Gastroesophageal sphincter (tissue), 4 donors: ENCODE measurements at regions not wholly inside any gene's neighbourhood (a gene's known extent, or its start where the extent isn't known, plus 50 kb on each side); places are given as distances from the start of the nearest gene placed in this dataset.
A peak's percentile ranks its signal among the peaks of the same experiment; 100 is the strongest.

ENCODE experiments used
- ATAC-seq: fragments of 150-250 bp; one replicate; pipeline ENCODE4 v1.9.1; 2016; ENCODE audit warnings: mild to moderate bottlenecking, moderate library complexity
- H3K27ac ChIP-seq, 4 donors: fragments of 200-600 bp; sonication (generic) in 3 of 4; 1 replicate in 3 of 4; 2 replicates in 1 of 4; pipeline ENCODE4 v1.5.1; 2016 to 2019
- H3K27me3 ChIP-seq: fragments of 200-600 bp; sonication (generic); one replicate; pipeline ENCODE4 v1.5.1; 2019
- H3K36me3 ChIP-seq, 2 donors: fragments of 200-600 bp; sonication (generic); one replicate each; pipeline ENCODE4 v1.5.1; 2019; ENCODE audit warnings: control low read depth in 1 of 2
- H3K4me1 ChIP-seq, 3 donors: fragments of 200-600 bp; sonication (generic); 1 replicate in 2 of 3; 2 replicates in 1 of 3; pipeline ENCODE4 v1.5.1; 2016 to 2019; ENCODE audit warnings: control low read depth in 2 of 3
- H3K4me3 ChIP-seq, 2 donors: fragments of 200-600 bp; sonication (generic); one replicate each; pipeline ENCODE4 v1.5.1; 2019; ENCODE audit warnings: mild to moderate bottlenecking in 1 of 2, moderate library complexity in 1 of 2
- H3K9me3 ChIP-seq, 3 donors: fragments of 200-600 bp; sonication (generic); one replicate each; pipeline ENCODE4 v1.5.1; 2017 to 2019; ENCODE audit warnings: control low read depth in 2 of 3
- CTCF ChIP-seq, 4 experiments: fragments of 200-600 bp in 2 of 4; fragments of 450-650 bp in 2 of 4; sonication (generic) in 1 of 4; IDR thresholded peaks; one replicate each; pipeline ENCODE4 v1.5.1; 2017 to 2019; ENCODE audit warnings: antibody characterized with exemption in 4 of 4, mild to moderate bottlenecking in 2 of 4, moderate library complexity in 2 of 4
- EP300 ChIP-seq: sonication (generic); formaldehyde crosslinking; IDR thresholded peaks from one replicate; pipeline ENCODE4 v1.6.1; 2017; ENCODE audit warnings: antibody characterized with exemption, mild to moderate bottlenecking
- POLR2A ChIP-seq, 2 donors: fragments of 450-650 bp; IDR thresholded peaks; one replicate each; pipeline ENCODE4 v1.6.1; 2017; ENCODE audit warnings: antibody characterized with exemption in 2 of 2, mild to moderate bottlenecking in 2 of 2, moderate library complexity in 1 of 2
- POLR2AphosphoS5 ChIP-seq: sonication (generic); formaldehyde crosslinking; IDR thresholded peaks from one replicate; pipeline ENCODE4 v1.6.1; 2017; ENCODE audit warnings: antibody characterized with exemption
- WGBS, 2 donors: methylation state at CpG; one replicate each; pipeline ENCODE4 v1.1.5; 2018; ENCODE audit warnings: low coverage in 1 of 2; 5-methylcytosine and 5-hydroxymethylcytosine counted together

GRCh38 chr1:100631015-100631551, 88.5 kb upstream of the VCAM1 start:
- WGBS, 2 donors = 80 to 90% methylated on average over 4 of the region's 4 CpGs
- H3K4me3 ChIP-seq = no peak overlapping the region
- peaks cover 0 to 33% (median 0%) of the 10 kb centered on the region in 3 donors for H3K4me1 ChIP-seq
- no peaks in the 10 kb centered on the region for H3K27me3 ChIP-seq
- H3K9me3 ChIP-seq = no peaks in the 10 kb centered on the region
- no peak for ATAC-seq
- TF ChIP-seq CTCF (IDR thresholded peaks at IDR 0.05) (no peak), POLR2A (IDR thresholded peaks at IDR 0.05) (no peak), EP300 (no peak), POLR2AphosphoS5 (no peak)
- H3K27ac ChIP-seq = no peak overlapping the region
- no peaks in the 10 kb centered on the region for H3K36me3 ChIP-seq

- Histone ChIP-seq H3K36me3 (no peaks in the 10 kb centered on the region), H3K27ac (peak overlapping the region in 1 of 4 donors; percentile 32), H3K4me3 (no peak overlapping the region), H3K27me3 (no peaks in the 10 kb centered on the region), H3K9me3 (peaks cover 0 to 6% (median 0%) of the 10 kb centered on the region in 3 donors), H3K4me1 (peaks cover 0 to 17% (median 0%) of the 10 kb centered on the region in 3 donors)
- no peak for ATAC-seq
- WGBS, 2 donors = 83 to 100% methylated on average over 1 to 2 of the region's 2 CpGs
- no peak for TF ChIP-seq POLR2A (IDR thresholded peaks at IDR 0.05)
- TF ChIP-seq EP300 = no peak
- no peak for TF ChIP-seq POLR2AphosphoS5
- TF ChIP-seq CTCF (IDR thresholded peaks at IDR 0.05) = no peak
Observed at GRCh38 chr1:100642826-100643225, 76.7 kb upstream of the VCAM1 start.

GRCh38 chr1:100643471-100644196, 75.9 kb upstream of the VCAM1 start:
- WGBS, 2 donors = 7 to 10% methylated on average over 4 of the region's 4 CpGs
- ATAC-seq = no peak

GRCh38 chr1:100646001-100646400, 73.5 kb upstream of the VCAM1 start:
- Histone ChIP-seq H3K9me3 (peaks cover 0 to 32% (median 0%) of the 10 kb centered on the region in 3 donors), H3K4me1 (peaks cover 0 to 17% (median 0%) of the 10 kb centered on the region in 3 donors), H3K27ac (no peak overlapping the region), H3K36me3 (no peaks in the 10 kb centered on the region), H3K27me3 (no peaks in the 10 kb centered on the region), H3K4me3 (no peak overlapping the region)
- TF ChIP-seq POLR2A (IDR thresholded peaks at IDR 0.05) (no peak), CTCF (IDR thresholded peaks at IDR 0.05) (no peak), EP300 (no peak), POLR2AphosphoS5 (no peak)
- 42 to 46% methylated on average over 2 to 4 of the region's 4 CpGs for WGBS, 2 donors
- ATAC-seq = no peak

More at GRCh38 chr1:100643471-100644196, 75.9 kb upstream of the VCAM1 start:
- H3K4me1 ChIP-seq = peaks cover 0 to 17% (median 0%) of the 10 kb centered on the region in 3 donors
- peaks cover 0 to 14% (median 0%) of the 10 kb centered on the region in 3 donors for H3K9me3 ChIP-seq
- no peaks in the 10 kb centered on the region for H3K36me3 ChIP-seq
- no peak for TF ChIP-seq POLR2A (IDR thresholded peaks at IDR 0.05)
- TF ChIP-seq POLR2AphosphoS5 = peak; percentile 8
- H3K27ac ChIP-seq = peak overlapping the region in 1 of 4 donors; percentile 32
- no peaks in the 10 kb centered on the region for H3K27me3 ChIP-seq
- no peak overlapping the region for H3K4me3 ChIP-seq

GRCh38 chr1:100649146-100649545, 70.4 kb upstream of the VCAM1 start:
- 100% methylated on average over 1 of the region's 1 CpG; no CpG with 5 or more reads in 1 of the 2 donors for WGBS, 2 donors
- Histone ChIP-seq H3K36me3 (no peaks in the 10 kb centered on the region), H3K27me3 (no peaks in the 10 kb centered on the region), H3K9me3 (peaks cover 0 to 41% (median 0%) of the 10 kb centered on the region in 3 donors), H3K4me3 (no peak overlapping the region), H3K4me1 (peaks cover 0 to 1% (median 0%) of the 10 kb centered on the region in 3 donors), H3K27ac (no peak overlapping the region)
- no peak for ATAC-seq
- no peak for TF ChIP-seq CTCF (IDR thresholded peaks at IDR 0.05)
- no peak for TF ChIP-seq POLR2A (IDR thresholded peaks at IDR 0.05)
- TF ChIP-seq POLR2AphosphoS5 = no peak
- TF ChIP-seq EP300 = no peak
